ENCODE measurements at regions not wholly inside any gene's neighbourhood (a gene's known extent, or its start where the extent isn't known, plus 50 kb on each side); places are given as distances from the start of the nearest gene placed in this dataset.
A peak's percentile ranks its signal among the peaks of the same experiment; 100 is the strongest.
"Not testable (repeated sequence)": the region's sequence is repeated elsewhere in the genome, so short reads cannot be mapped to it uniquely, and the experiment has no call there.

DNA sequence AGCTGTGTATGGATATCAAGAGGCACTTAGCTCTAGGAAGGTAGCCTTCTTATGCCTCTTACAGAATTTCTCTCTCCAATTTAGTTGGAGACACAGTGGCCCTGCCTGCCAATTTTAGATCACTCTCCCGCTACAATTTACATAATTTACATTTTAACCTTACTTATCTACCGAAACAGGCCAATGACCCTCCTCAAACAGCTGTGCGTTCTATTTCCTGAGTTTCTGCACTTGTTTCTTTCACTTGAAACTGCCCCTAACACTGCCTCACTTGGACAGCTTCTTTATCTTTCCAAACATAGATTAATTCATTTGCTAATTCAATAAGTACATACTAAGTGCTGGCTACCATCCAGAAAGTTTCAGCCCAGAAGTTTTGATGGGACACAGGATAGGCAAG lies 52.9 kb upstream of the HDDC2 start:
- DNase-seq (ENCODE audit: low read depth, low spot score), result no peak

DNA sequence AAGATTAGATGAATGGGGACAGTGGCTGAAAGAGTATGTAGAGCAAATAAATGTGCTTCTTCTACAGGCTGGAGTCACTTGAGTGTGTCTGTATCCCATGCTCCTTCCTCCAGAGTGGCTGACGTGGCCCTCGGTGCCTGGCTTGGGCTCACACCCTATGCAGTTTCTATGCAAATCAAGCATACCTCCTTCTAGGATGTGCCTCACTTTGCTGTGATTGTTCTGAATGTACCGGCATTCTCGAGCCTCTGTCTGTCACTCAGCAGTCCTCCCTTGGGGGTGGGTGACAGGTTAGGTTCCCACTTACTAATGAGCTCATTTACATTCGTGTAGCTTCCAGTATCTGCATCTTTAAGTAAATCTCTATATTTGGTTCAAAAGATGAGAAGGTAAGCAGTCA lies 55.1 kb upstream of the HDDC2 start:
- no peak for DNase-seq (ENCODE audit: low read depth, low spot score)

DNA sequence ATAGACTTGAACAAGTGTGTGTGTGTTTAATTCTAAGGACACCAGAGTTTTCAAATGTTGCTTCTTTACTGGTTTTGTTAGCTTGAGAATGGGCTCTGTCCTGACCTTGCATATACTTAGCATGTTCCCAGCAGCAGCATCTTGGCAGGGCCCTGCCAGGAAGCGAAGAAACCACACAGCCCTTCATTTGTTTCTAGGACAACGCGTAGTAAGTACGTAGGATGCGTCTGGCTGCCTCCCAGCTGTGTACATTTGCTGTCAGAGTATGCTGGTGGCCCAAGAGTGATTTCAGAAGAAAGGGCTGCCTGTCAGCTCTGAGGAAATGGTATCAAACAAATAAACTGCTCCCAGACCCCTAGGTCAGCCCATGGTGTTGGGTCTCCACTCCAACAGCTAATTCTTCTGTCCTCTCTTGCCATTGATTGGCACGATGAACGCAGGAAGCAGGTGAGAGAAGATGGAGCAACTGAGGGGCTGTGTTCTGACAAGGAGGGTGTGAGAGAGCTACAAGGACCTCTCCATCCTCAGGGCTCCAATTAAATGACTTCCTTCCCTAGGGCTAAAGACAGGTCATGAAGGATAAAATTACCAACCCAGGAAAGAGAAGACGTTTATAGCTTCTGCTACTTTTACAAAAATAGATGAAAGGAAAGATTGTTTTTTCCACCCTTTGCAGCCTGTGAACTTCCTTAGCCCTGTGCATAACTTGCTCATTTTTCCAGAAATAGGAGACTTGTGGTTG lies 55.9 kb upstream of the HDDC2 start:
- DNase-seq (ENCODE audit: low read depth, low spot score), result no peak

DNA sequence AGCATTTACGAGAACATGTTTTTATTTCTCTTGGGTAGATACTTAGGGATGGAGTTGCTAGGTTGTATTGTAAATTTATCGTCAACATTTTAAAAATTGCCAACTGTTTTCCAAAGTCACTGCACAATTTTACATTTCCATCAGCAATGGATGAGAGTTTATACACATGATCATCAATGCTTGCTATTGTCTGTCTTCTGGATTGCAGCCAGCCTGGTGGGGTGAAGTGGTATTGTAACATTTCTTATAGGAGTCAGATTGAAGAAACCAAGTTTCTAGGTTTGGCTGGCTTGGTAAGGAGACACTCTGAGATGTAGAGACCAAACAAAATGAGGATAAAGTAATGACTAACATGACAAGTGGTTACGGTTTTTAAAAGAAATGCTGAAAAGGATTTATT lies 57.1 kb upstream of the HDDC2 start:
- no peak for DNase-seq (ENCODE audit: low read depth, low spot score)

DNA sequence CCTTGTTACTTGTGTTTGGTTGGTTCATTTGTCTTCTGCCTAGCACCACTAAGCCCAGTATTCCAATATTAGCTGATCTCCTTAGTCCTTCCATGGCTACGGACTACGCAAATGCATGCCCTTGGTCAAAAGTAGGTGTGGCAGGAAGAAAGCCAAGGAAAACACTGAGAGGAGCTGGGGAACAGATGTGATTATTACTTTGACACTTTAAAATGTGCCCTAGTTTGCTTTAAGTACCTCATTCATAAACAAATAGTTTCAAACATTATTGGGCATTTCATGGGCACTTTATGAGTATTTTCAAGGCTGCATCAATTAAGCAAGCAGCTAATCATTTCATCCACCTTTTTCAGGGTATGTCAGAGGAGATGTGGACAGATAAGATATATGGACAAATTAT lies 60.1 kb upstream of the HDDC2 start:
- no peak for DNase-seq (ENCODE audit: low read depth, low spot score)

DNA sequence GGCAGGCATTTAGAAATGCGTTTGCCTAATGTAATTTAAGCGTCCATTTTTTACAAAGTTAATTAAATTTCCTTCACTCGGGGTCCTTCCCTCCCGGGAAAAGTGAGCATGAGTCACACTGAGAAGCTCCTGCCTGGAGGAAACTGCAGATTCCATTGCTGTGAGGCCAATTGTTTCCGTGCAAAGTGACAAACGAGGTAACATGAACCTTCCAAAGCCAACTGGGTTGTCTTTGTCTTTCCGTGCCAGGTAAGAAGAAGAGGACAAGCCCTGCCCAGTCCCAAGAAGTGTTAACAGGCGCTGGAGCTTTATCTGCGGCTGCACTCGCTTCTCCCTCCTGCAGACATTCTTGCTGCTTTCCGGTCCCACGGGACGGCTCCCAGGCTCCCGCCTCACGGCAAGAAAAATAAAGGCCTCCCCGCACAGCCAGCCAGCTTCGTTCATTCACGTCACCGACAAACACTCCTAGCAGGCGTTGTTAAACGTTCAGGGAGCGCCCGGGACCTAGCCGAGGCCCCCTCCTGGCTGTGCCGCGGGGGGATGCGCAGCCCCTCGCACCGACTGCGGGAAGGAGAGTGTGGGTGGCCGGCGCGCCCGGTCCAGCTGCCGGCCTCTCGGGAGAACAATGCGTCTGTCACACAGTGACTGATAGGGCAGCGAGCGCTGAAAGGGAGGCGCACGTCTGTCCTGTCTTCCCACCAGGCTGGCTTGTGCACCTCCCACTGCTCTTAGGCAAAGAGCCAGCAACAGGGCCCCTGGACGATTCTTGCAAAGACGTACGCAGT lies 61.5 kb upstream of the HDDC2 start:
- DNase-seq (ENCODE audit: low read depth, low spot score), result peak; percentile 86

DNA sequence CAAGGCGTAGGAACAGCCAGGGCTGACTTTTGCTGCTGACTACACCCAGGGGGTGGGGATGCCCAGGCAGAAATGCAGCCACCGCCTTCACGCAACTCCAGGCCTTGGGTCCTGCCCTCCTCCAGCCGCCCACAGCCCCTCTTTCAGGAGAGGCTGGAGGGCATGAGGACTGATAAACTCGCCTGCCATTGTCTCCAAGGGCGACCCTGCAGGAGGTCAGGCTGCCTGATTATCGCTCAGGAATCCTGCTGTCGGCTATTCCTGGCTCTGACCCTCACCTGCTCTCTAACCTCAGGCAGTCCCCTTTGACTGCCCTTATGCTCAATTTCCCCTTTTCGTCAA lies 62.0 kb upstream of the HDDC2 start:
- no peak for DNase-seq (ENCODE audit: low read depth, low spot score)

DNA sequence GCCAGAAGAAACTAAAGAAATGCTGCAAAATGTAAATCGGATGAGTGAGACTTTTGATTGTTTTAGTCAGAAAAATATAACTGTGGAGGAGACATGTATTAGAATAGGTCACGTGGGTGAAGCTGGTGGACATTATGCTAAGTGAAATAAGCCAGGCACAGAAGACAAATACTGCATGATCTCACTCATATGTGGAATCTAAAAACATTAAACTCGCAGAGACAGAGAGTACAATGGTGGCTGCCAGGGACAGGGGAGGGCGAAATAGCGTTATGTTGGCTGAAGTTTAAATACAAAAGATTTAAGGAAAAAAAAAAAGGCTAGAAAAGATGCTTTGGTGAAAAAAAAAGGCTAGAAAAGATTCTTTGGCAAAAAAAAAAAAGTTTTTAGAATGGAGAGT lies 63.5 kb upstream of the HDDC2 start:
- DNase-seq (ENCODE audit: low read depth, low spot score), result no peak

DNA sequence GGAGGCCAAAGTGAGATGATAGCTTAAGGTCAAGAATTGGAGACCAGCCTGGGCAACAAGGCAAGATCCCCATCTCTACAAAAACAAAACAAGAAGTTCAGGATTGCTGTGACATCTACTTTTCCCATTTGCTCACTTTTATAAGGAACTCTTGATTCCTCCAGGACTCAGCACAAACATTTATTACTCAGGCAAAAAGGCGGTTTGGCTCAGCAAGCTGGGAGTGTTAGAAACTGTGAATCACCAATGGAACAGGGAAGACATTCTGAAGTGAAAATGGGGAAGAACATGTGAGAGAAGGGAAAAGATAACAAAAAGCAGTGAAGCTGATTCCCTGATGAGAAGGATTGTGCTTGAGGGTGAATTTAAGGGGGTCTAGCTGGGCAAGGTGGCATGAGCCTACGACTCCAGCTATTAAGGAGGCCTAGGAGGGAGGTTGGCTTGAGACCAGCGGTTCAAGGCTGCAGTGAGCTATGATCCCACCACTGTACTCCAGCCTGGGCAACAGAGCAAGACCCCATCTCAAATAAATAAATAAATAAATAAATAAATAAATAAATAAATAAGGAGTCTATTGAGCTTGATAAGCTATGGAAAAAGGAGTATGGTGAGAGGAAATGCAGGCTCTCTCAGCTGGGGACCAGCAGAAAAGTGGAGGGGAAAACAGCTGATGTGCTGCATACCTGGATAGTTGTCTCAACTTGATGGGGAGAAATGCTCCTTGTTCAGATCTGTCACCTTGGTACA lies 65.4 kb upstream of the HDDC2 start:
- no peak for DNase-seq (ENCODE audit: low read depth, low spot score)

DNA sequence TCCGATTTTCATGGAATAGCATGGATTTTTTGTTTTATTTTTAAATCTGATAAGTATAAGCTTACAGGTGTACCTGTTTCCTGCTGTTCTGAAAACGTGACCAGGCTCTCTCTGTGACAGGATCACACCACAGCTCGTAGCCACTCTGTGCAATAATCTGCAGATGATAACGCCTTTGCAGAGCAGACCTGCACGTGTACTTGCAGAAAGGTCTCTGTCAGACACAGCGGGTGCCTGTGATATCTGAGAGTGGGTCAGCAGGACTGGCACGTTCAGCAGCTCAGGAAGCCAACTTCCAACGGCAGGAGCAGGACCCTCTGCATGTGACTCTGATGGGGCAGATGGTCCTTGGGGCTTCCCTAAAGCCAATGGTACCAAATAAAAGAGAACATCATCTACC lies 68.6 kb upstream of the HDDC2 start:
- DNase-seq (ENCODE audit: low read depth, low spot score), result no peak

DNA sequence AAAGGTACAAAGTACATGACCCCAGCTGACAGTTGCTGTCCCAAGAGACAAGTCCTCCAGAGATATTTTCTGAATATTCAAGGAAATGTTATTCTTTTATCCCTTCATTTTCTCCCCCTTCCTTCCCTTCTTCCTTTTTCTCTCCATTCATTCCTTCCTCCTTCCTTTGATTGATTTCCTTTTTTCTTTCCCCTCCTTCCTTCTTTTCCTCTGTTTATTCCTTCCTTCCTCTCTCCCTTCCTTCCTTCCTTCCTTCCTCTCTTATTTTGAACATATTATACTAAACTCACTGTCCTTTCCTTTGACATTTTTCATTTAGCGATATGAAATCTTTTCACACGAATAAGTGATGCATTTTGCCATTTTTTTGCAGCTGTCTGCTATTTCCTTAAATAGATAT lies 73.2 kb upstream of the HDDC2 start:
- DNase-seq (ENCODE audit: low read depth, low spot score), result no peak

DNA sequence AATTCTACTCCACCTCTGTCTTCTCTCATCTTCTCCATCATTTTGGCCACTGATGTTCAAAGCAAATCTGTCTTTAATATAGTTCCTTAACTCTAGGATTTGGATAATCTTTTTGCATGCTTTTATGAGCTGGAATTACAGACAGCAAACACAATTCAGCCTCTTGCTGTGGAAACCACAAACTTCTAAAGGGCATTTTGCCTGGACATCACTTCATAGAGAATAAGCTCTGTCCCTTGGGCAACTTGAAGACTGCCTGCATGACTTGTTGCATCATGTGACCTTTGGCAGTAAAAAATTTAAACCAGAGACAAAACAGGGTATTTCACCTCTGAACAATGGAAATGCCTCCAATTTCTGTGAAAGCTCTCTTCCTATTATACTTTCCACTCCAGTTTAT lies 74.1 kb upstream of the HDDC2 start:
- DNase-seq (ENCODE audit: low read depth, low spot score), result no peak

DNA sequence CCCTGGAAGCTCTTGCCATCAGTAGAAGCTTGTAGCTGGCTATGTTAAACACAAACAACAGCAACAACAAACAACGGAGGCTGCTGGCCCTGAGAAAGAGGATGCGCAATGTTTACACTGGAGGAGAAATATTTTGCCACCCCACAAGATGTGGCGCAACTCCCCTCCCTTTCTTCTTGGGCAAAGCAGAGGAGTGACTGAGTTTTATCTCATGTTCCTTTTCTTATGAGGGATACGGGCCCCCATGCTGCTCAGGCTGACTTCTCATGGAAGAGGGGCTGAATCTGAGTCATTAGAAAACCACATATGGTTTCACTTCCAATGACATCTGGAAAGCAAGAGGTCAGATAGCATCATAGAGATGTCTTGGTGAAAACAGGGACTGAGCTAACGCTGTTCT lies 75.9 kb upstream of the HDDC2 start:
- DNase-seq (ENCODE audit: low read depth, low spot score), result peak; percentile 98

DNA sequence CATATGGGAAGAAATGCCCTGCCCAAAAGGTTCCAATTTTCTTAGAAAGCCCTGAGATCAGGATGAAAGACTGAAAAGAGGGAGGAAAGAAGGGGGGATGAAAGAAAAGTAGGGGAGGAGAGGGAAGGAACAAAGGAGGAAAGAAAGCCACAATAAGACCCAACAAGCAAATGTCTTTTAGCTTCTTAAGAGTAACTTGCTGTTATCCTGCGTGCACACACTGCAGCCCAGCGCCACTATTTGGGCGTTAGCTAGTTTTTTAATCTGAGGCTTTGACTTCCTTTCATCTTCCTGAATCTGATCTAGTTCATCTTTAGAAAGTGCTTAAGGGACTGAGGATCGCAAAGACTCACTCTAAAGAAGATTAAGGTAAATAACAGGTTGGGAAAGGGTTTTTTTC lies 77.4 kb upstream of the HDDC2 start:
- no peak for DNase-seq (ENCODE audit: low read depth, low spot score)

DNA sequence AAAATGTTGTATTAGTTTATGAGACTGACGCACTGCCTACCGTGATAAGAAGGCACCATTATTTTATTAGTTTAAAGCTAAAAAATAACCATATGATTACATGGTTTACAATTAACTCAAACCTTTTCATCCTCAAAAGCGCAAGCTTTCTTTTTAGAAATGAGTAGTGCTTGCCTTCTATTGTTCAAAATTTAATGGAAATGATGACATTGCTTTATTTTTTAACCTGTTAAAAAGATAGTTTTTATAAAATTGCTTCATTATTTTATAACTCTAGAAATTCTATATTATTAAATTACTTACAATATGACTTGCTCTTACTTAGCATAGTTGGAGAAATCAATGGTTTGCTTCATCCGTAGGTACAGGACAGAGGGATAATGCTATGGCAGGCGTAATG lies 78.7 kb upstream of the HDDC2 start:
- no peak for DNase-seq (ENCODE audit: low read depth, low spot score)

DNA sequence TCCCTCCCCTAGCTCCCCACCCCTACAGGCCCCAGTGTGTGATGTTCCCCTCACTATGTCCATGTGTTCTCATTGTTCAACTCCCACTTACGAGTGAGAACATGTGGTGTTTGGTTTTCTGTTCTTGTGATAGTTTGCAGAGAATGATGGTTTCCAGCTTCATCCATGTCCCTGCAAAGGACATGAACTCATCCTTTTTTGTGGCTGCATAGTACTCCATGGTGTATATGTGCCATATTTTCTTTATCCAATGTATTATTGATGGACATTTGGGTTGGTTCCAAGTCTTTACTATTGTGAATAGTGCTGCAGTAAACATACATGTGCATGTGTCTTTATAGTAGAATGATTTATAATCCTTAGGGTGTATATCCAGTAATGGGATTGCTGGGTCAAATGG lies 84.6 kb upstream of the HDDC2 start:
- not testable (repeated sequence) for DNase-seq (ENCODE audit: low read depth, low spot score)

DNA sequence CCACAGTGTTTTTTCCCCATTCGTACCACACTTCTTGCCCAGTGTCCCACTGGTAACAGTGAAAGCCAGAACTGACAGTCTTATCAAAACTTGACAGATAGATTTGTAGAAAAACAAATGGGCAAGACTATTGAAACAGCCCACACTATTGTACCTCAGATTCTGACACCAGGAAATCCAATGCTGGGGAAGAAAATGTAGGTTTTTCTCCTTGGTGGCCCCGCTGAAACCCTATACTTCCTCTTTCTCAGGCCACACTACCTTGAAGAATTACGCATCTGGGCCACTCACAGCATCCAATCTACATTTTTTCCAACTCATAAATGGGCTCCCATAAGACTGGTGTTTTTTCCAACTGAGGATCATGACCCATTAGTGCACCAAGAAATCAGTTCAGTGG lies 90.9 kb upstream of the HDDC2 start:
- DNase-seq (ENCODE audit: low read depth, low spot score), result no peak

DNA sequence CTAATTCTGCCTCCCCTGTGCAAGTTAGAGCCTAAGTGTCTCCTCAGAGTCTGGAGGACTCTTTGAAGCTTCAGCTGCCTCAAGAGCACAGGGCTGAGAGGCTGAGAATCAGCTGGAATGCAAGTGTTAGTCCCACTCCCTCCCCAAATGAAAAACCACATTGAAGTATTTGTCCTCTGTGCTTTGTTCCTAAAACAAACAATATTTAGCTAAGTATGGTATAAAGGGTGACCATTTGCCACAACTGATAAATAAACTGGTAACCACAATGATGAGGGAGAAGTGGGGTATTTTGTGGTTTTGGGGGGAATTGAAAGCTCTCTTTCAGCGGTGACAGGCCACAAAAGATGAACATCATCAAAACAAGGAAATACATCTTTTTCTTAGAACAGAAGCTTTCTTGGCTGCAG lies 91.7 kb upstream of the HDDC2 start:
- no peak for DNase-seq (ENCODE audit: low read depth, low spot score)

DNA sequence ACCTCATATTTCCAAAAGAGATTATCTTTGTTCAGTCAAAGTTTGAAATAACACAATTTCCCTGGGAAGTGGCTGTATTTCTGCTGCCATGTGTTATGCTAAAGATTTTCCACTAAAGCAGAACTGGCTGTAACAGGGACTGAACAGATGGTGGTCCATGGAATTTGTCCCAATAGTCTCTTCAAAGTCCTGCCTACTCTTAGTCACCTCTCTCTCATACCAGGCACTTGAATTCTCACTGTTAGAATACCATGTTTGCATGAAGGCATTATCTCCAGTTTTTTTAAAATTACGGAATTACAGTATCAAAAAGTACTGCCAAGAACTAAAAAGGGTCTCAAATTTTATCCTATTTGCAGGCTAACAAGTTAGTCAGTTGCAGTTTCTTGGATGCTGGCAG lies 105.0 kb upstream of the HDDC2 start:
- no peak for DNase-seq (ENCODE audit: low read depth, low spot score)

DNA sequence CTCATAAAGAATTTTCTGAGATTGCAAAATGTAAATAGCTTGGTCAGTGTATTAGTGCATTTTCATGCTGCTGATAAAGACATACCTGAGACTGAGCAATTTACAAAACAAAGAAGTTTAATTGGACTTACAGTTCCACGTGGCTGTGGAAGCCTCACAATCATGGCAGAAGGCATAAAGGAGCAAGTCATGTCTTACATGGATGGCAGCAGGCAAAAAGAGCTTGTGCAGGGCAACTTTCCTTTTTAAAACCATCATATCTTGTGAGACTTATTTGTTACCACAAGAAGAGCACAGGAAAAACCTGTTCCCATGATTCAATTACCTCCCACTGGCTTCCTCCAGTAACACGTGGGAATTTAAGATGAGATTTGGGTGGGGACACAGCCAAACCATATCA lies 112.7 kb upstream of the HDDC2 start:
- DNase-seq (ENCODE audit: low read depth, low spot score), result no peak

DNA sequence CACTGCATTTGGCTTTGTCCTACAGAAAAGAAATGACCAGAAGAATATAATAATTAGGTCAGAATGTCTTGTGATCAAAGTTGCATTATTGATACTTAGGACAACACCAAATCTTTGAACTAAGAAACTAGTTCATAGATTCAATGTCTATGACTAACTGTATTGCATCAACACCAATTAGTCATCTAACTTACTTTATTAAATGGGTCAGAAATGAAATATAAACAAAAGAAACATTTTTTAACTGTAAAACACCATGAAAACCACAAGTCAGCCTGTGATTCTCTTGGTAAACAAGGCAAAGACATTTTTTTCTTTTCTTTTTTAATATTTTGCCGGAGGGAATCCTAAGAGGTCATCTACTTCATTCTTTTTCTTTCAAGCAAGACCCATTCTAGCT lies 114.1 kb upstream of the HDDC2 start:
- peak; percentile 8 for DNase-seq (ENCODE audit: low read depth, low spot score)

DNA sequence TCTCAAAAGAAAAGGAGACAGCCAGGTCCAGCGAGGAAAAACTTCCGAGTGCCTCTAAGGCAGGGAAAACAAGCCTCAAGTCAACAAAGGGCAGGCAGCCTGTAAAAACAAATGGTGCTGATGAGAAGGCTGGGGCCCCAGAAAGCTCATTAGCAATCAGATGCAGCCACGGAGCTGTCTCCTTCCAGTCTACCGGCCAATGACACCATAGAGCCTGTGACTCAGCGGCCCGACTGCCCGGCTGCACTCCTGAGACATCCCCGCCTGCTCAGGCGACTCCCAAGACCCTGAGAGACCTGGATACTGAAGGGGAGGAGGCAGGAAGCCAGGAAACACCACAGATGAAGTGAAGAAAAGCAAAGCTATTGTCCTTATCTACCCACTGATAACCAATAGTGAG lies 120.1 kb upstream of the HDDC2 start:
- peak; percentile 29 for DNase-seq (ENCODE audit: low read depth, low spot score)

DNA sequence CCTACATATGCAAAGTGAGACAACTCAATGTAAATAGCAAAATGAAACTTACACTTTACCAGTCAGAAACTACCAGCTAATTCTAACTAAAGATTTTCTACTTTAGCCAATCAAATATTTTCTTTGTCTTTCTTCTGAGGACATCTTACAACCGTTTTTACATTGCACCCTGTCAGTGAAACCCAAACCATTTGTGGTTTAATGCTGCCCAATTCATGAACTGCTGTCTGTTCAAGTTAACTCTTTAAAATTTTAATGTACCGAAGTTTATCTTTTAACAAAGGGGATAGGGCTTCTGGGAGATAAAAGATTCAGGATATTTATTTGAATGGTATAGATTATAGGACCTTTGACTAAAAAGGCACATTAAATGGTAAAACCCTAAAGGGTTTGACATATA lies 121.3 kb upstream of the HDDC2 start:
- DNase-seq (ENCODE audit: low read depth, low spot score), result no peak
